Brain microvascular endothelial cell (primary cell): ENCODE measurements at regions not wholly inside any gene's neighbourhood (a gene's known extent, or its start where the extent isn't known, plus 50 kb on each side); places are given as distances from the start of the nearest gene placed in this dataset.

Experiments used
- DNase-seq: peaks from one replicate; pipeline ENCODE4 v3.0.0-alpha.2; 2020
- H3K27ac ChIP-seq: fragments of 250-450 bp; sonication (Bioruptor Pico); 2 replicates; pipeline ENCODE4 v1.5.1; 2020; ENCODE audit warnings: mild to moderate bottlenecking, moderate library complexity
- H3K27me3 ChIP-seq: fragments of 250-450 bp; sonication (Bioruptor Pico); replicated peaks from 2 replicates; pipeline ENCODE4 v1.5.1; 2020; ENCODE audit warnings: mild to moderate bottlenecking
- H3K36me3 ChIP-seq: fragments of 250-450 bp; sonication (Bioruptor Pico); replicated peaks from 2 replicates; pipeline ENCODE4 v1.5.1; 2020; ENCODE audit warnings: mild to moderate bottlenecking
- H3K4me3 ChIP-seq: 2 replicates; pipeline ENCODE4 v1.5.1; 2011; ENCODE audit warnings: low read depth, mild to moderate bottlenecking, control low read depth, low read length, moderate library complexity
- CTCF ChIP-seq: IDR thresholded peaks from 2 replicates; pipeline ENCODE4 v1.5.1; 2011; ENCODE audit warnings: low read depth, mild to moderate bottlenecking, moderate library complexity, low read length, control low read depth, inconsistent platforms; ENCODE audit errors: missing control alignments
- in situ Hi-C: cut with HindIII; loops from 2 replicates; pipeline ENCODE4 v1.10.0; 2017; ENCODE audit warnings: low sequenced_read_pairs, low pct_ligation_motif_present

DNA sequence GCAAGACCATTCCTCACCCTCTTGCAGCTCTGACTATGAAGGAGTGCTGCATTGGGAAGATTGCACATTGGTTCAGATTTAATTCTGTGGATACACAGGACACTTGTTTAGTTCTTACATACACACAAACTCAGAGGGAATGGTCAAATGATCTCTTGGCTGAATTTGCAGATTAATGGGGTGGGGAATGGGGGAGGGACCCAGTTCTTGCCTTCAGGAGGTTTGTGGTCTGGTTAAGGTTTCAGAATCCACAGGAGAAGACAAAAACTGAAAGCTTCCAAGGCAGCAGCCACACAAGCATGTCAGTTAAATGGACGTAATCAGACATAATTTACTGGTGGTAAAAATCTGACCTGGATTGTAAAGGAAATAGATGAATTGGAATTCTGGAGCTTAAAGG, 257.1 kb upstream of the ROPN1 start:
- H3K27ac ChIP-seq, result peak overlapping the region; percentile 23
- H3K36me3 ChIP-seq, result no peaks in the 10 kb centered on the region
- in situ Hi-C loops, result no loop called here
- no peaks in the 10 kb centered on the region for H3K27me3 ChIP-seq
- no peak for DNase-seq
- H3K4me3 ChIP-seq, result no peak overlapping the region
- no peak for TF ChIP-seq CTCF

DNA sequence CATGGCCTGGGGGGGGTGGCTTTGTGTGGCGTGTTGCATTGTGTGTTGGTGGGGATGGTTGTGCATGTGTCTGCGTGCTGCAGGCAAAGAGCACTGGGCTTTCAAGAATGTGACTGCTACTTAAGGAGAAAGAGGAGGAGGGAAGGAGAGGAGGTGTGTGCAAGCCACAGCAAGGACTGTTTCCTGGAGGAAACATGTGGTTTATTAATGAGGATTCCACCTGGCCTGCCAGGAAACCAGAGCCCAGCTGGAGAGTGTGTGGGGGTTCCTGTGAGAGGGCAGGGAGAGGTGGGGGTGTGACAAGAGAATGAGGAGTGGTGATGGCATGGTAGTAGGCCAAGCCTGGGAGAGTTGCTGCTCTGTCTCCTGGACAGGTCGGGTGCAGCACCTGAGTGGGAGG, 258.1 kb upstream of the ROPN1 start:
- H3K27me3 ChIP-seq, result no peaks in the 10 kb centered on the region
- H3K27ac ChIP-seq, result no peak overlapping the region
- in situ Hi-C loops, result no loop called here
- TF ChIP-seq CTCF, result no peak
- H3K36me3 ChIP-seq, result no peaks in the 10 kb centered on the region
- no peak overlapping the region for H3K4me3 ChIP-seq
- no peak for DNase-seq

DNA sequence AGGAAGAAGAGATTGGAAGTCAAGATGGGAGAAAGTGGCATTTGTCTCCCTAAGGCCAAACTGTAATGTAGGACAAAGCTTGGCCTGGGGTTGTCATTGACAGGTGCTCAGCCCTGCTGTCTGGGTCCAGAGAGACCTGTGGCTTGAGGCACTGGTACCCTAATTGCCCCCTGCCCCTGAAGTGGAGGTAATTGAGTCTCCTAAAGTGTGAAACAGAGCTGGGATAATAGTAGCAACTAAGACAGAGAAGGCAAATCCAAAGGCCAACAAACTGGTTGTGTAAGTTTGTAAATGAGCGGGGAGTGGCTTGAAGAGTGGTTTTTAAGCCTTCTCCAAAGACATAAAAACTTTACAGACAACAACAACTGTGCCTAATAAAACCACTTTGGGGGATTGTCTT, 264.2 kb upstream of the ROPN1 start:
- Histone ChIP-seq H3K36me3 (no peaks in the 10 kb centered on the region), H3K27me3 (no peaks in the 10 kb centered on the region), H3K27ac (no peak overlapping the region), H3K4me3 (no peak overlapping the region)
- TF ChIP-seq CTCF, result no peak
- no peak for DNase-seq
- in situ Hi-C loops, result no loop called here

GRCh38 chr3:124256599-124256998, 264.7 kb upstream of the ROPN1 start:
- in situ Hi-C loops, result no loop called here
- no peak for TF ChIP-seq CTCF
- DNase-seq, result no peak

DNA sequence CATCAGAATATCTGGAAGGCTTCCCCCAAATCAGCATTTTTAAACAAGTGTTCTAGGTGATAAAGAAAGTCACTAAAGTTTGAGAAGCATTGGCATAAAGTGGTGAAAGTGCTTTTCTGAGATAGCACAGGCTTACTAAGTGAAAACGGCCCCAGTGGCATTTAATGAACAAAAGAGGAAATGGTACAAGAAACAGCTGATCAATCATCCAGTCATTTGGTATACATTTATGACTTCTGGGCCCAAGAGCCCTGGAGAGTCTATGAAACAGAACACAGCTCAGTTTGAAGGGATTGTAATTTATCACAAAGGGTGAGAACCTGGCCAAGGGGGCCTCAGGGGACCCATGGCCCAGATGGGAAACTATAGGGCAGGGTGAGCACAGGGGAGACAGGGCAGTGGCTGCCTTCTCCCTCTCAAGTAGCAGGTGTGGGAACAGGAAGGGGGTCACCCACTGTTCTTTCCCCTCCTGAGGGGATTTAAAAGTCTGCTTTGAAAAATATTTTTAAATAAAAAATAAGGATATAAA, 265.5 kb upstream of the ROPN1 start:
- in situ Hi-C loops, result no loop called here
- Histone ChIP-seq H3K27ac (no peak overlapping the region), H3K27me3 (no peaks in the 10 kb centered on the region), H3K36me3 (no peaks in the 10 kb centered on the region), H3K4me3 (no peak overlapping the region)
- TF ChIP-seq CTCF, result no peak
- no peak for DNase-seq

More at GRCh38 chr3:124256599-124256998, 264.7 kb upstream of the ROPN1 start:
- Histone ChIP-seq H3K27me3 (no peaks in the 10 kb centered on the region), H3K4me3 (no peak overlapping the region), H3K27ac (no peak overlapping the region), H3K36me3 (no peaks in the 10 kb centered on the region)

DNA sequence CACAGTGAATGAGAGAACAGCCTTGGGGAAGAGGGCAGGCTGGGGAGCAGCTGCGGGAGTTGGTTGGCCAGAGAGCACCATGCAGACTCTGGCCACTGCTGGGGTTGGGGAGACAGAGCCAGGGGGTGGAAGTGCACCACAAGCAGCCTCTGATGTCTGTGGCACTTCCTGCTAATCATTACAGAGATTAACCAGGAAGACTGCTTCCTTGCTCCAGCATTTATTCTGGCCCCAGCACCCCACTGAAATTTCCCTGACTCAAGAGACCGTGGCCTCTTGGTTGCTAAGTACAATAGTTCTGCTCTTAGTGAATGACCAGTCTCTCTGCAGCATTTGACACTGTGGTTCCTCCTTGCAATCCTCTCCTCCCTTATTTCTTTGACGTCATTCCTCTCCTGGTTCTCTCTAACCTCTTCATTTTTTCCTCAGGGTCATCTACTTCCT, 266.2 kb upstream of the ROPN1 start:
- Histone ChIP-seq H3K27ac (no peak overlapping the region), H3K36me3 (no peaks in the 10 kb centered on the region), H3K27me3 (no peaks in the 10 kb centered on the region), H3K4me3 (no peak overlapping the region)
- in situ Hi-C loops, result no loop called here
- peak; percentile 54 for DNase-seq
- no peak for TF ChIP-seq CTCF
